DMS79 (cell line): ENCODE measurements at regions not wholly inside any gene's neighbourhood (a gene's known extent, or its start where the extent isn't known, plus 50 kb on each side); places are given as distances from the start of the nearest gene placed in this dataset.
"Not testable (repeated sequence)": the region's sequence is repeated elsewhere in the genome, so short reads cannot be mapped to it uniquely, and the experiment has no call there.

ENCODE experiments used
- DNase-seq: peaks from one replicate; lab custom pipeline; 2025; lab: John Stamatoyannopoulos, UW

- DNase-seq: no peak
These were observed 415.8 kb upstream of the ZEB2 start for GRCh38 chr2:144935736-144936135.

GRCh38 chr2:144935191-144935590 is 415.3 kb upstream of the ZEB2 start:
- DNase-seq: no peak

- DNase-seq: no peak
These were observed 412.0 kb upstream of the ZEB2 start for GRCh38 chr2:144931960-144932359.

- DNase-seq: no peak
These were observed 411.6 kb upstream of the ZEB2 start for GRCh38 chr2:144931480-144931879.

GRCh38 chr2:144927429-144927828 is 407.5 kb upstream of the ZEB2 start:
- DNase-seq: no peak

GRCh38 chr2:144925886-144926285 is 406.0 kb upstream of the ZEB2 start:
- no peak for DNase-seq

- peak; percentile 7 for DNase-seq
These were observed 404.9 kb upstream of the ZEB2 start for GRCh38 chr2:144924827-144925226.

- DNase-seq: no peak
These were observed 402.6 kb upstream of the ZEB2 start for GRCh38 chr2:144922519-144922918.

GRCh38 chr2:144920755-144921530 is 401.0 kb upstream of the ZEB2 start:
- no peak for DNase-seq

- DNase-seq: no peak
These were observed 394.9 kb upstream of the ZEB2 start for GRCh38 chr2:144914622-144915318.

GRCh38 chr2:144914113-144914512 is 394.2 kb upstream of the ZEB2 start:
- DNase-seq: no peak

- DNase-seq: no peak
These were observed 392.3 kb upstream of the ZEB2 start for GRCh38 chr2:144912206-144912605.

GRCh38 chr2:144905956-144906355 is 386.0 kb upstream of the ZEB2 start:
- DNase-seq: no peak

GRCh38 chr2:144904612-144905011 is 384.7 kb upstream of the ZEB2 start:
- DNase-seq: no peak

GRCh38 chr2:144903045-144903444 is 383.1 kb upstream of the ZEB2 start:
- not testable (repeated sequence) for DNase-seq

GRCh38 chr2:144901386-144901785 is 381.5 kb upstream of the ZEB2 start:
- not testable (repeated sequence) for DNase-seq

- no peak for DNase-seq
These were observed 376.4 kb upstream of the ZEB2 start for GRCh38 chr2:144896341-144896740.

- no peak for DNase-seq
These were observed 375.0 kb upstream of the ZEB2 start for GRCh38 chr2:144894612-144895599.

- DNase-seq: no peak
These were observed 373.5 kb upstream of the ZEB2 start for GRCh38 chr2:144893464-144893863.

- DNase-seq: no peak
These were observed 370.9 kb upstream of the ZEB2 start for GRCh38 chr2:144890828-144891227.

- DNase-seq: no peak
These were observed 369.4 kb upstream of the ZEB2 start for GRCh38 chr2:144889348-144889747.

GRCh38 chr2:144886862-144887261 is 366.9 kb upstream of the ZEB2 start:
- no peak for DNase-seq
